GM12801 (cell line): ENCODE measurements at regions not wholly inside any gene's neighbourhood (a gene's known extent, or its start where the extent isn't known, plus 50 kb on each side); places are given as distances from the start of the nearest gene placed in this dataset.

ENCODE experiments used
- TF ChIP-seq, protein P1 (sequence below): IDR thresholded peaks from one replicate; pipeline ENCODE4 v1.5.1; 2011; ENCODE audit warnings: control low read depth; ENCODE audit not compliant: insufficient read length; ENCODE audit errors: extremely low read depth

DNA sequence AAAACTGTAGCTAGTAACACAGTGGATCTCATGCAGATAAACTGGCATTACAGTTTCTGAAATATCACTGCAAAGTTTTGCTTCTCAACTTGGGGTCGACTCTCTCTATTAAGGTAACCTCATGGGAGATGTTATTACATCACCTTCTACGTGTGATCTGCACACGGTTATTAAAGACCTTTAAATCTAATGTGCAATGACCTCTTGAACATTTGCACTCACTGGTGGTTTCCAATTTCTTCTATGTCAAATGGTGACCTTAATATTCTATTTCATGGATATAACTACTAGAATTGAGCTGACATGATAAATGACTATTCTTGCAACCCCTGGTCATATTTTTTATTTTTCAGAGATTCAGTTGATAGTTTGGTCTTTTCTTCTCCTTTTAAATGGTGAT, 191.3 kb downstream of the PPP1R3A start:
- TF ChIP-seq, protein P1, sequence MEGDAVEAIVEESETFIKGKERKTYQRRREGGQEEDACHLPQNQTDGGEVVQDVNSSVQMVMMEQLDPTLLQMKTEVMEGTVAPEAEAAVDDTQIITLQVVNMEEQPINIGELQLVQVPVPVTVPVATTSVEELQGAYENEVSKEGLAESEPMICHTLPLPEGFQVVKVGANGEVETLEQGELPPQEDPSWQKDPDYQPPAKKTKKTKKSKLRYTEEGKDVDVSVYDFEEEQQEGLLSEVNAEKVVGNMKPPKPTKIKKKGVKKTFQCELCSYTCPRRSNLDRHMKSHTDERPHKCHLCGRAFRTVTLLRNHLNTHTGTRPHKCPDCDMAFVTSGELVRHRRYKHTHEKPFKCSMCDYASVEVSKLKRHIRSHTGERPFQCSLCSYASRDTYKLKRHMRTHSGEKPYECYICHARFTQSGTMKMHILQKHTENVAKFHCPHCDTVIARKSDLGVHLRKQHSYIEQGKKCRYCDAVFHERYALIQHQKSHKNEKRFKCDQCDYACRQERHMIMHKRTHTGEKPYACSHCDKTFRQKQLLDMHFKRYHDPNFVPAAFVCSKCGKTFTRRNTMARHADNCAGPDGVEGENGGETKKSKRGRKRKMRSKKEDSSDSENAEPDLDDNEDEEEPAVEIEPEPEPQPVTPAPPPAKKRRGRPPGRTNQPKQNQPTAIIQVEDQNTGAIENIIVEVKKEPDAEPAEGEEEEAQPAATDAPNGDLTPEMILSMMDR, result no peak

DNA sequence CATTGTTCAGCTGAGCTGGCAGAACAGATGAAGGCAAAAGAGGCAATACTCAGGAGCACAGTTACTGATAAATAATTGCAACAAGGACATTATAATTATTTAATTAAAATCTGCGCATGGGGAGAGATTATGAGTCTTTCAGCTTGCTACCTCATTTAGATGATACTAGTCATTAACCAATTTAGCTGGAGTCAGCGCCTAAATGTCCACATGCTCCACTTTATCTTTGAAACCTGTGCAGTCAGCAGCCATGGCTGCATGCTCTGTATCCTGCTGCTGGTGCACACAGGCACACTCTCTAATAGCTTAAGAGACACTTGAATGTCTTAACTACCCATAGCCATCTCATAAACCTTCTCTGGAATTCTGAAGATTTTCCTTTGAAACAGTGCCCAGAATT, 196.8 kb downstream of the PPP1R3A start:
- TF ChIP-seq, protein P1, result no peak

DNA sequence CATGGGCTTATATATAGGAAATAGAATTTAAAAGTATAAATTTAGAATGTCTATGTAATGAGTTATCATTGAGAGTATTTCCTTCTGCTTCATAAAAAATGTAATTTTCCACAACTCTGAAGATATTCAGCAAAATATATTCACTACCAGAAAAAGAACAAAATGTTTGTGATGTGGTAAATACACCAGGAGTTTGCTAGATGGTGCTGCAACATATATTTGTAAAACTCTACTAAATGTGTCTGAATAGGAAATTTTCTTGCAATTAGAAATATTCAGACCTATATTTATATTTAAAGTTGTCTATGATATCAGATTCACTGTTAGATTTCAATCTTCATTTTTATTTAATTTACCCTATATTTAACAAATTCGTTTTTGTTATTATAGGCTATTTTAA, 201.1 kb downstream of the PPP1R3A start:
- TF ChIP-seq, protein P1, result no peak

DNA sequence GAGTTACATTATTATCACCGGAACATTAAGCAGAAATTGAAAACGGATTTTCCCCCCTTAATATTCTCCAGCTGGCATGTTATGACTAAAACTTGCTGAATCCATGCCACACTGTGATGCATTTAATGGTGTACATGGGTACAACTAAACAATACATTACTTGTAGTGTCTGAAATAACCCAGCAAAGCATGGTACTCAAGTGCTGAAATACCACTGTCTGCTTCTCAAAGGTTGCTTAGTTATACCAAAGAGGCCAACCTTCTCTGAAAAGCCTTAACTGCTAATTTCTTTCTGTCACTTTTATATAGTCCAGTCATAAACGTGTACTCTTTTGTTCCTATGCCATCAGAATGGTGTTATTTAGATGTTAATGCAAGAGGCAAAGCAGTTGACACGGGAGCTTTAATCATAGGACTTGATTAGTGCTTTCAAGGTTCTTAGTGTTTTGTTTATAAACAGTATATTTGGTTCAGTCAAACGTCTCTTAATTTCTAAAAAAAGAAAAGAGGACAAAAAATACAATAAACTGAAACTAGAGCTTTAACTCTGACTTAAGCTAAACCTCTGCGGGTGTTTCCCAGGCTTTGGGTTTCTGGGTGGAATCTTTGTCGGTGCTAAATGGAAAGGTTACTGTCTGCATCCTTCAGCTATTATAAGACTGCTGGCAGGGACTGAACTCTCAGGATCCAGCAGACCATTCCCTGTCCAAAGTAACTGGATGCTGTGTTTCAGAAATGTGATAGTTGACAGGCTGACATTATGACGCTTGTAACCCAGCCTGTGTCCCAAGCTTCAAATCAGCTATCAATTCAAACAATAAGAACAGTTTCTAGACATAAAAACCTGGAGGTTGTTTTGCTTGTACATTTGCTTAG, 202.6 kb downstream of the PPP1R3A start:
- TF ChIP-seq, protein P1, result no peak

DNA sequence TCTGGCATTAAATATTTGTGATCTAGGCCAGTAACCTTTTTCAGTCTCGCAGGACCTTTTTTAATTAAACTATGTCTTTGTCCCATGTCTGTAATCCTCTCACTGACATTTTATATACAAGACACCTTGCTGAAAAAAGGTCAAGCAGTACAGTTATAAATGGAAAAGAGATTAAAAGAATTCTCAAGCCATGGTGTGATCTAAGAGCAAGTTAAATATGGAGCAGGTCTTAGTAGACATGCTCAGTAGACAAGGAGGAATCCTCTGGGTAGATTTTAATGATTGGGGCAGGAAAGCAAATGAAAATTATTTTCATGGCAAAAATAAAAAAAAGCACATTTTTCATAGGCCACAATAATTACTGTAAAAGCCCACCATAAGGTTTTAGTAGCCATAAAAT, 203.5 kb downstream of the PPP1R3A start:
- TF ChIP-seq, protein P1, result no peak

DNA sequence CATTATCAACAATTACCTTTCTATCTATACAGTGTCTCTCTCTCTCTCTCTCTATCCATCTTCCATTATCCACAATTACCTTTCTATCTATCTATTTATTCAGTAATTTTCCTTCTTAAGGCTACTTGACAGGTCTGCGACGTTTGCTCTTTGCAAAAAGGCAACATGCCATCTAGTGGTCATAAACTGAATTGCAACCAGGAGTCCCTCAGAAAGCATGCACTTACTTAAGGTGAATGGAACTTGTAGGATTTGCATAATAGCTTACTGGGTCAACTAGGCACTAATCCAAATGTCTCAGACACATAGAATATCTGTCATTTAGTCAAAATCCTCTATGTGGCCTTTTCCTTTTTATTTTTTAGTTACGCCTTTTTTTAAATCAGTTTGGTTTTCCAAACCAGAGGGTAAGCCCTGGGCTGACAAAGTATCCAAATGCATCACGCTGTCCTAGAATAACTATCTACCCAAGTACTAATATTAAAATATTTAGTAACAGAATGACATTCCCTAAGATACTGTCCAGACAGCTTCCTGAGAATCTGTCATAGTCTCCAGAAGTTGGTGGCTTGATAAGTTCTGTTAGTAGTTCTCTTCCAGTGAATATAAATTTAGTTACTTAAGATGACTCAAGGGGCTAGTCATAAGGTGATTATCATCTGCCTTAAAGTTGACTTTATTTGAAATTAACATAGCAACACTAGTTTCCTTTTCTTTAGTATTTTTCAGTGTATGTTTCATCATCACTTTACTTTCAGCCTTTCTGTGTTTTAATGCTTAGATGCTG, 208.3 kb downstream of the PPP1R3A start:
- TF ChIP-seq, protein P1, result peak; percentile 72

DNA sequence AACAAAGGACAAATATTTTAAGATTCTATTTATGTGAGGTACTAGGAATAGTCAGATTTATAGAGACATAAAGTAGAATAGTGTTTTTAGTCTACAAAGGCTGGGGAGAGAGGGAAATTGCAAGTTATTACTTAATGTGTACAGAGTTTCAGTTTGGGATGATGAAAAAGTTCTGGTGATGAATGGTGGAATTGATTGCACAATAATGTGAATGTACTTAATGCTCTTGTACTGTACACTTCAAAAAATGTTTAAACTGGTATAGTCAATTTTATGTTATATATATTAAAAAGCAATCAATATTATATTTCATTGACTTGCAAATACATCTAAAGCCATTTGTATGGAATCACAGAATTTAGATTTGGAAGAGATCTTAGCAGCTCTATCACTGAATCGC, 213.4 kb downstream of the PPP1R3A start:
- TF ChIP-seq, protein P1, result no peak
